ENCODE measurements at regions not wholly inside any gene's neighbourhood (a gene's known extent, or its start where the extent isn't known, plus 50 kb on each side); places are given as distances from the start of the nearest gene placed in this dataset.
"Not testable (repeated sequence)": the region's sequence is repeated elsewhere in the genome, so short reads cannot be mapped to it uniquely, and the experiment has no call there.

DNA sequence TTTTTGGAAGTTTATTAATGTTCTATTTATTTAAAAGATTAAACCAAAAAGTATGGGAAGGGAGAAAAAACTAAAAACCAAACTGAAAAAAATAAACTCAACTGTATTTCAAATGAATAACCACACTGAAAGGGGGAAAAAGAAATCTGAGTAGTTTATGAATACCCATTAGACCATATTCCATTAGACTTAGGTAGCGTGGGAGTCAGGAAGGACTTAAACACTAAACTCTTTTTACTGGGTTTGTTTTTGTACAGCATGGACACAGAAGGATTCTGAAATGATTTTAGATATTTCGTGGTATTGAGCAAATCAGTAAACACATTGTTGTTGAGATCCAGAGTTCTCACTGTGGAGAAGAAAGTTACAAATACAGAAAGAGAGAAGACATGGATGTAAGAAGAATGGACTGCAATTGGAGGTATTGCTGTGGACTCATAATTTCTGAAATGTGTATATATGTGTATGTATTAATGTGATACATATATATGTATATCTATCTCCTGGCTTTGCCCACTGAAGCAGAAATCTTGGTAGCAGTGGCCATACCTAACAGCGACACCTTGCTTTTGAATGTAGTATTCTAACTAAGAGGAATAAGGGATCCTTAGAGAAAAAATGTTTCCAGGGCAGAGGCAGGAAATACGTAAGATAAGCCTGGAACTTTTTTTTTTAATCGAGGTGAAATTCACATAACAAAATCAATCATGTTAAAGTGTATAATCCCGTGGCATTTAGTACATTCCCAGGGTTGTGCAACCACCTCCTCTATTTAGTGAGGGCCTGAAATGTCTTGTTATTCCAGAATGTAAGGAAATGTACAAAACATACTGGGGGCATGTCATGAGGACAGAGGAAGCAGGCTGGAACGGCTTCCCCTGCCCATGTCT, 228.8 kb downstream of the SMARCA2 start:
- DNase-seq: no peak

DNA sequence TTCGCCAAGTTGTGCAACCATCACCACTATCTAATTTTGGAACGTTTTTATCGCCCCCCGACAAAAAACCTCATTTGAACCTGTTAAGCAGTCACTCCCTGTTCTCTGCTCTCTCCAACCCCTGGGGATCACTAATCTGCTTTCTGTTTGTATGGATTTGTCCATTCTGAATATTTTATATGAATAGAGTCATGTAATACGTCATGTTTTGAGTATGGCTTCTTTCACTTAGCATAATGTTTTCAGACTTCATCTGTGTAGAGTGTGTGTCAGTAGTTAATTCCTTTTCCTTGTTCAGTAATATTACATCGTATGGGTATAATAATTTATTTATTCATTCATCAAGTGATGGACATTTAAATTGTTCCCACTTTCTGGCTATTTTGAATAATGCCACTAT, 232.2 kb downstream of the SMARCA2 start:
- DNase-seq: no peak

DNA sequence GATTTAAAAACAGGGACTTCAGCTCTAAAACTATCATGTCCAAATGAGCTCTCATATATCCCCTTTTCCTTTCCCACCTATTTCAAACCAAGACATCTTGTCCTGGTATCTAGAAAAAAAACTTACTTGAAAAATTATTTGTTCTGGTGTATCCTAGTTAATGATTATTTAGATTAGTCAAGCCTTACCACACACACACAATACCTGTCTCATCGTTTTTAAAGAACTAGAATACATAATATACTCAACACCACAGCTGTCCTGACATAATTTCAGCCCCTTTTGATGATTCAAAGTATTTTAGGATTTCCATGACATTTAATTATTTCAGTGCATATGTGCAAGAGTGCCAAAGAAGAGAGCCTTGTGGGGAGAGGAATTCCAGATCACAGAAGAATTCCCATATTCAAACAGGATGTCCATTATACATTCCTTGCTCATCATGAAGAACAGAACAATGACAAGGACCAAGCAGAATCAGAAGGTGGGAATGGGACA, 233.7 kb downstream of the SMARCA2 start:
- DNase-seq: no peak

DNA sequence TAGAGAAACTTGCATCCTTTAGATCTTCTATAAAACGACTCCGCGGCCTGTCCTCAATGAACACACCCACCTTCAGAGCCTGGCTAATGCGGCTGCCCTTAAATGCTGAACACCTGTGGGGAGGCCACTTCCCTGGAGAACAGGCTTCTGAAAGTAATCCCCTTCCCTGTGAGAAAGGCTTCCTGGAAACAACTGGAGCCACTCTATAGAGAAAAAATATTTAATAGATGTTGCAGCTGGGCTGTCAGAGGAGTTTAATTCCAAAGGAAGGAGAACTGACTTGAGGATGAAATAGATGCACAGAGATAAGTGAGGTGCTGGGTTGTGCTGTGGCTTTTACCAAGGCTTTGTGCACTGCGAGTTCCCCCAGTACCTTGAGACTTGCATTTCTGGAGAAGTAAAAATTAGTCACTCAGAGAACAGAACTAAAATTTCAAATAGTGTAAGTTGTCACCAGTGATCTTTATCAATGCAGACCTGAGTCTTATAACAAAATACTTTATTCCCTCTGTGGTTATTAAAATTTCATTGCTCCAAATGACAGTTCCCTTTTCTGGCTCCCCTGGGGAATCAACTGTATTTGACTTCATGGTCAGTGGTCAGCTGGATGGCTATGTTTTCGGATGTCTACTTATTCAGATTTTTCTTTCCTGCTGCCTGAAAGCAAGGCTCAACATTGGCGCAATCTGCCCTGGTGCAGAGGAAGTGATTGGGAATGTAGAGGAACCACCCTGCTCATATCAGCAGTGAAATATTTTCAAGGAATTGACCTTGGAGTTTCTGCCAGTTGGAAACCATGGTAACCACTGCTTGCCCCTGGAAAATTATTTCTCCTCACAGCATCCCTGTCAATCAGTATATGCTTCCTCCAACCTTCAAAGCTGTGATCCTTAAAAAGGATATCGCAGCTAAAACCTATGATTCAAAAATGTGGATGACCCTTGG, 238.8 kb downstream of the SMARCA2 start:
- DNase-seq: no peak

DNA sequence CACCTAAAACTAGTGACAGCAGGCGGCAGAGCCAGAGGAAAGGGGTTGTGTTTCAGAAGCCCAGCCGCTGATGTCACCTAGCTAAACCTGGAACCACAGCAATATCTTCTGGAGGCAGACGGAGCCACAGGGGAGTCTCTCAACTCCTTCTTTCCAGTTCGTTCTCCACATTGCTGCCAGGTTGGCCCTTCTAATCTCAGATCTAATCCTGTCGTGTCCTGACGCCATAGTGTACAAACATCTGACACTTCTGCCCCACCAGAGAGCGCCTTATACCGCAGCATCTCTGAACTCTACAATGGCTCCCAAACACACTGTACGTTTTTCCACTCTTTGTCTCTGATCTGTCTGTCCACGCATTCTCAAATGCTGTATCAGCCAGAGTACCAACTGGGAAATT, 240.0 kb downstream of the SMARCA2 start:
- peak; percentile 55 for DNase-seq

DNA sequence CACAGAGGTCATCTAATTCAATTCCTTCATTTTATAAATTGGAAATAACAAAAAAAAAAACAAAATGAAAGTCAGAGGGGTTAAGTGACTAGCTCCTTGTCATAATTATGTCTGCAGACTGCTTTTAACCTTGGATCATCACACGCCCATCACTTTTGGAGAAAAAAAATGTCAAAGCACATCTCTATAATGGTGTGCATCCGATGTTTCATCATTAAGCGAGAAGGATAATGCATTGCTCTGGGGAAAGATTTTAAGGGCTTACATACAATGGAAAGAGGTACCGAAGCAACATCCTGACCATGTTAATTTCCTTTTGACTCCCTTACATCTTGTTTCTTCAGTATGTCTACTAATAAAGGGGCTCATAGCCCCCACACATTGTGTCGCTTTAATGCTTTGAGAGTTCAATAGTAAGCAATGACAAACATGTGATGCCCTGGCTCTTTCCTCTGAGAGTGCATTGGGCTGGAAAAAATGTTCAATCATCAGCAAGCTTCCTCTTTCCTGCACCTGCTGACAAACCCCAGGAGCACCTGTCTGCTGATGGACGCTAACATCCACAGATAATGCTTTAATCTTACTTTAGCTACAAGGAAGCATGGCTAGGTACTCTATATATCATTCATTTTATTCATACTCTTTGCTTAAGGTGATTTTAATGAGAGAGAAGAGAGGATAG, 242.2 kb downstream of the SMARCA2 start:
- no peak for DNase-seq

DNA sequence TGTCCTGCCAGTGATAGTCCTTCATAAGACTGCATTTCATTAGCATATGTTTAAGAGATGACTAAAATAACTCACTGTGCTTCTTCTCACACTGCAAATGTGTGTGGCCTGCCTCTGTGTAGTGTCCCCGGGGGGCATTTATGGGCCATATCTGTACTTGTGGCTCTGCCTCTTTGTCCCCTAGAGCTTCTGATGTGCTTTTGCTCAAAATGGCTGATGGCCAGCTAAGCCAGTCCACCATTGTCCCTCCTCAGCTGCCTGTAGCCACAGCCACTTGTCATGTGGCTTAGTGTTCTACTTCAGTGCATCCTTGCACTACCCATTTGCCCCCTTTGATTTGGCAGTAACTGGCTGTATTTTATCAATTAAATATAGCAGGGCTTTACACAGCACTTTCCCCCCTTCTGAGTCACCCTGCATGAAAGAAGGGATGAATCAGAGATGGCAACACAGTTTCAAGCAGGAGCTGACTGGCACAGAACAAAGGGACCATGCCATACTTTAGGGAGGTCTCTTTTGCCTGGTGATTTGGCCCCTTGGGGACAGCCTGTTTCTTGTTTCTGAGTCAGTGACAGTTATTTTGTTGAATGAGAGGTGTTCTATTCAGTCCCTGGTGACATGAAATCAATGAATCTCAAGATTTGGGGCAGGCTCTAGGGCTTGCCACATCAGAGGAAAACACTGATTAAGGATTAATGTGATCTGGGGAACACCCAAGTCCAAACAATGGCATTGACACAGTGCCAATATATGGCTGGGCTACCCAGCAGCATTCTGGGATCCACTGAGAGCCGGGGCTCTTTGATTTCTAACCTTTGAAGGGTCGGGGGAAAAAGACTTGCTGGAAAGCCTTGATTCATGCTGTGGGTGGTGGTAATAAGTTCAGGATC, 245.5 kb downstream of the SMARCA2 start:
- no peak for DNase-seq

DNA sequence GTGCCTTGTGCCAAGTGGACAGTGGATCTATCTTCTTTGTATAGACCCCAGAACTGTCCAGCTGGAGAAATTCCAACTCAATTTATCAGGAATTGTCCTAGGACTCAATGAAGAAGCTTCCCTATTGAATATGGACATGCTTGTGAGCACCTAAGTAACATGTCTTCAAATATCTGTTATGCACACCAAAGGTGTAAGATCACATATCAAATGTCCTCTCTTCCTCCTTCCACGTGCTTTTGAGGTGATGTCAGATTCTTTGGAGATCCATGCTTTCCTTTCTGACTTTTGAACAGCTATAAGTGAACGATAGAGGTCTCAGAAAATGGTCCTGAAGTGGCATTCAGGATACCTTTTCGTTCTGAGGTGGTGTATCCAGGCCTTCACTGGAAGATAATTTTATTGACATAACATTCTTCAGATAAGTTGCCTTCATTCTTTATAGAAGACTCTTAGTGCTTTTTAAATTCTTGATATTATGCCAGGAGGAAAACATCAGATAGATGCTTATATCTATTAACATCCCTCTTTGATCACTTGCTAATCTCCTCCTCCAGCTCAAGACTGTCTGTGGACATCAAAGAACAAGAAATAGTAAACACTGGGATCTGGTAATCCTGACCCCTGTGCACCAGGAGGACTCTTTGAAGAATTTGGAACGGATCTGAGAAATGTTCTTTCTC, 246.4 kb downstream of the SMARCA2 start:
- DNase-seq: no peak

DNA sequence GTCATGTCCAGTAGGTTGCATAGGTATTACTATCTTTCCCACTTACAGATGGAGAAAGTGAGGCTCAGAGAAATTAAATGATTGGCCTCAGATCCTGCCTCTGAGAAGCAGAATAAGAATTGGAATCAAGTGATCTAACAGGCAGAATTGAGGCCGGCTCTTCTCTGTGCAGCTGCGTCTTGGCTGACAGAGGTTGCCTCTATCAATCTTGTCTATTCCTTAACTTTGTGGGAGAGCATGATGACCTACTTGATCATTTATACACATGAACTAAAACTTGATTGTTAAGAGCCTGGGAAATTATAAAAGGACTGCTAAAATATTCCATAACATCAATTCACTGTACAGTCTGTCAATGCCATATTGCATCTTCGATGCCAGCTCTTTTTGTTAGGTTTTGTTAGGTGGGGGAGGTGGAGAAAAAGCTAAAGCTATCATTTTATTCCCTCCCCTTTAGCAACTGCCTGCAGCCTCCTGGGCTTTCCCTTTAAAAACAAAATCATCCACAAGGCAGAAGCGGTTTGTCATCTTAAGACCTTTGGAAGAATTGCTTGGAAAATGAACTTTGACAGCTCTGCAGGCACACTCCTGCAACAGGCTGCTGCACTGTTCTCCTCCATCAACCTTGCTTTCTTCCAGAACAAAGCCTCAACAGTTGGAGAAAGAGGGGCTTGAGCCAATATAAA, 247.4 kb downstream of the SMARCA2 start:
- DNase-seq: no peak

DNA sequence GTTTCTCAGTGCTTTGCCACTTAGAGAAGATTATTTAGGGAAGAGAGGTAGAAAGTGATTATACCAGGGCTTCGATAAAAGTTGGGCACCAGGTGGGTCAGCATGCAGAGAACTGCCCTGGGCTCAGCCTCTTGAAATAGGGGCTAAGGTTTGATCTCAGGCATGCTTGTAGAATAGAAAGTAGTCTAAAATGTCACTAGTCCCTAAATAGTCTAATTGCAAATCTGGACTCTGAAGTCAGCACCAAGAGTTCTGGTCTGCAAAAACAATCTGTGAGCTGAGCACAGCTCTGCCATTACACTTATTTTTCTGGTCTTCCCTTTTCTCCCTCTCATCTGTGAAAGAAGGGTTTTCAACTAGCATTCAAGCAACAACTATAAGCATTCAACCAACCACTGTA, 248.0 kb downstream of the SMARCA2 start:
- no peak for DNase-seq

DNA sequence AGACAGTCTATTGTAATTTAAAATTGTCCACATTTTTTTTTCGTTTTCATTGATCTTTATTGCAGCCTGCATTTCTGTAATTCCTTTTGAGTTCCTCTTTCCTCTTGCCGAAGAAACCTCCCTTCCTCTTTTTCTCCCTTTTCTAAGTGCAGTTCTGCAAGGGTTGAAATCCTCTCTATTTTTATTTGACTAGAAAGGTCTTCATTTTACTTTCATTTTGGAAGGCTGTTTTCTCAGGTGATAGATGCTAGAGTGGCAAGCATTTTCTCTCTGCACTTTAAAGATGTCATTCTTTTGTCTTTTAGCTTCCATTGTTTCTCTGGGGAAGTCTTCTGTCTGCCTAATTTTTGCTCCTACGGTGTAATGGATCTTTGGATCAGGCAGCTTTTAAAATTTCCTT, 248.5 kb downstream of the SMARCA2 start:
- DNase-seq: no peak

DNA sequence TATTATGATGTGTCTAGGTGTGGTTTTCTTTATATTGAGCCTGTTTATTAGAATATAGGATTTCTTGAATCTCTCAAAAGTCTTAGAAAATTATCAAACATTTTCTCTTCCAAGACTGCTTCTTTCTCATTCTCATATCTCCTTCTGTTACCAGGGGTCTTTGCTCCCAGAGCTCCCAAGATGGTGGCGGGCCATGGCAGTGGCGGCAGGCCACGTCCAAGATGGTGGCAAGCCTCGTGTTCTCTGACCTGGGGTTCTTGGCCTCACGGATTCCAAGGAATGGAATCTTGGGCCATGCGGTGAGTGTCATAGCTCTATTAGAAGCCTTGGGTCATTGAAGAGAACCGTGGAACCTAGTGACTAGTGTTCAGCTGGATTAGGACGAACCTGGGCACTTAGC, 248.9 kb downstream of the SMARCA2 start:
- DNase-seq: no peak

DNA sequence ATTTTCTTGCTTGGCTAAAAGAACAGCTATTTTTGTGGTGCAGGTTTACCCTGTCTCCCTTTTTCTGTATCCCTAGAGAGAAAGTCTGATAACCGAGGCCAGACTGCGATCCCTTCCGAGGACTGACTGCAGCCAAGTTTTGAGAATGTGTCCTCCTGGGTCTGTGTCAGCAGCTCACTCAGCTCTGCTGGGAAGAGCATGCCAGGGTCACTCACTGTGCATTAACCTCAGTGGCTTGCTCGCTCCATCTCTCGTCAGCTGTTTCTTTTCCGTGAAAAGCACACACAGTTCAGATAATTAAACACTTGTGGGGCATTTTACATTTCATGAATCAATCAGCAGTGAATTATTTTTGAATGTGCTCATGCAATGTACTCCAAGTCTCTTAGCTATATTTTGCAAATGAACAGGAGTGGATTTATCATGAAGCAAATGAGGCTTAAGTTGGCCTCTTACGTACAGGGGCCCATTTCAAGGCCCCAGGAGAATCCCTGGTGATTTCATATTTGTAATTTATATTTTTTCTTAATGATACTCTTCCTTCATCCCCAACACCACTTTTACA, 252.1 kb downstream of the SMARCA2 start:
- DNase-seq: no peak

DNA sequence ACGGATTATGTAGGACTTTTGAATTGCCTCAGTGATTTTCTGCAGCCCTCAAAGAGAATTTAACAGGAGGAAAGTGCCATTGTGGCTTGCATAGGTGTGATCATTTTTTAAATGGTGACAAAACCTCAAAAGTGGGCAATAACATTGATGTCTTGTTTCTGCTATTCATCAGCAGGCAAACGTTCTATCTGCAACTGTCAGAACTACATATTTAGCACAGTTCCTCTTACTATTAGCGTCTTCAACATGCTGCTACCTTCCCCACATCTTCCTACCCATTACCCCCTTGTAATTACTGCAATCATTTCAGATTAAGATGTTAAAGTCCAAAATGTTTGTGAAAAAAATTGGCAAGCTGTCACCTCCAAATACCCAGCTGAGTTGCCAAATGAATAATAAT, 254.6 kb downstream of the SMARCA2 start:
- DNase-seq: no peak

DNA sequence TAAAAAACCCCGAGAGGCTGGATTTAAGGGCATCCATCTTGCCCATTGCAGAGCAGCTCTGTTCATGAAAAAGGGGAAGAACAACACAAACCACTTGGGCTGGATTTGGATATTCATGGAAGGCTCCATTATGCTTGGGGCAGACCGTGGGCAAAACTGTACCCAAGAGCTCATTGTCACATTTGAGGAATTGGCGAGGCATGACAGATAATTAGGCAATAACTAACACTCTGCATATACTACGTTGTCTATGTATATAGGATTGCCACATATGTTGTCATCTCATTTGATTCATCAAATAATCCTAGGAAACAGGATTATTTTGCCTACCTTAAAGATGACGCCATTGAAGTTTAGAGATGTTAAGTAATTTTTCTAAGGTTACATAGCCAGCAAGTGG, 255.4 kb downstream of the SMARCA2 start:
- DNase-seq: no peak

DNA sequence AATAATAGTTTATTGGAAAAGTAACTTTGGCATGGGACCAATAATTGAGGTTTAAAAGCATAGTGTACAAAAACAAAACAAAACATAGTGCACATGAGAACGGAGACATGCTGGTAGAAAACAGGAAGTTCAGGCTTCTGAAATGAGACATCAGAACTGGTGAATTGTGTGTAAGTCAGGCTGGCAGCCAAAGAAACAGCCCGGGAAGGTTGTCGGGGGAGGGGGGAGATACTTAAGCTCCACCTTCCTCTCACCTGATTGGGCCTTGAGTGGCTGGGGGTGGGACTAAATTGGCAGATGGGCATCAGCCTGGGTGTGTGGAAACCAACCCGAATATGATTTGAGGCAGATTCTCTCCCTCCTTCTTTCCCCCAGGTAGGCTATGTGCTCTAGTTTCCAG, 256.3 kb downstream of the SMARCA2 start:
- no peak for DNase-seq

DNA sequence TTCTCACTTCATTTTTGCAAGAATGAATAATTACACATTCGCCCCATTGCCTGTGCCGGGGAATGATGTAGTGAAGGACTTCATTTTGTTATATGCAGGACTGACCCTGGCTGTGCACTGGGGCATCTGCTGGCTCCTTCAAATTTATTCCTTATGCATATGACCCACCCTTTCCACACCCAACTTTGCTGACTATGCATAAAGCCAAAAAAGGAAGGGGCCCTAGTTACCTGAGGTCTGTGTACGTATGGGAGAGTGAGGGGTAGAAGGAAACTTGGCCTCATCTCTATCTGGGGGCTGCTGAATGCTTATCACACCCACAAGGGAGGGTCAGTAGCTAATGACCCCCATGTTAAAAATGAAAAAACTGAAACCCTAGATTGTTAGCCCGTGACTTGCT, 259.6 kb downstream of the SMARCA2 start:
- no peak for DNase-seq

DNA sequence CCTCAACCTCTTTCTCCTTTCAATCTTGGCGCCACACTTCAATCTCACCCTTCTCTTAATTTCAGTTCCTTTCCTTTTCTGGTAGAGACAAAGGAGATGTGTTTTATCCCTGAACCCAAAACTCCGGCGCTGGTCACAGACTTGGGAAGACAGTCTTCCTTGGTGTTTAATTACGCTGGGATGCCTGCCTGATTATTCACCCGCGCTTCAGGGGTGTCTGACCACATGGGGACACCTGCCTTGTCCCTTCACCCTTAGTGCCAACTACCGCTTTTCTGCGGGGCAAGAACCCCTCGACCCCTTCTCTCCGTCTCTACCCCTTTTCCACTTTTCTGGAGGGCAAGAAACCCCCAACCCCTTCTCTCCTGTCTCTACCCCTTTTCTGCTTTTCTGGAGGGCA, 261.1 kb downstream of the SMARCA2 start:
- DNase-seq: no peak

DNA sequence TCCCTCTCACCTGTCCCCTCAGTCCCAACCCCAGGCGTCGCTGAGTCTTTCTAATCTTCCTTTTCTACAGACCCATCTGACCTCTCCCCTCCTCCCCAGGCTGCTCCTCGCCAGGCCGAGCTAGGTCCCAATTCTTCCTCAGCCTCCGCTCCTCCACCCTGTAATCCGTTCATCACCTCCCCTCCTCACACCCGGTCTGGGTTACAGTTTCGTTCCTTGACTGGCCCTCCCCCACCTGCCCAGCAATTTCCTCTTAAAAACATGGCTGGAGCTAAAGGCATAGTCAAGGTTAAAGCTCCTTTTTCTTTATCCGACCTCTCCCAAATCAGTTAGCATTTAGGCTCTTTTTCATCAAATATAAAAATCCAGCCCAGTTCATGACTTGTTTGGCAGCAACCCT, 262.0 kb downstream of the SMARCA2 start:
- not testable (repeated sequence) for DNase-seq

DNA sequence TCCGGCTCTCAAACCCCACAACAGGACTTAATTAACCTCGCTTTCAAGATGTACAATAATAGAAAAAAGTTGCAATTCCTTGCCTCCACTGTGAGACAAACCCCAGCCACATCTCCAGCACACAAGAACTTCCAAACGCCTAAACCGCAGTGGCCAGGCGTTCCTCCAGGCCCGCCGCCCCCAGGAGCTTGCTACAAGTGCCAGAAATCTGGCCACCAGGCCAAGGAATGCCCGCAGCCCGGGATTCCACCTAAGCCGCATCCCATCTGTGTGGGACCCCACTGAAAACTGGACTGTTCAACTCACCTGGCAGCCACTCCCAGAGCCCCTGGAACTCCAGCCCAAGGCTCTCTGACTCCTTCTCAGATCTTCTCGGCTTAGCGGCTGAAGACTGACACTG, 262.5 kb downstream of the SMARCA2 start:
- not testable (repeated sequence) for DNase-seq
